A549 (cell line): ENCODE measurements at regions not wholly inside any gene's neighbourhood (a gene's known extent, or its start where the extent isn't known, plus 50 kb on each side); places are given as distances from the start of the nearest gene placed in this dataset.

Experiments used
- CBX2 ChIP-seq: fragments of 200-600 bp; sonication (generic); IDR thresholded peaks from 2 replicates; pipeline ENCODE4 v1.6.1; 2016; ENCODE audit warnings: low read depth, mild to moderate bottlenecking, borderline replicate concordance
- CBX8 ChIP-seq: fragments of 200-600 bp; sonication (generic); IDR thresholded peaks from 2 replicates; pipeline ENCODE4 v1.6.1; 2016
- EP300 ChIP-seq, 2 experiments: fragments of >200 bp; sonication (Bioruptor Twin); formaldehyde crosslinking; IDR thresholded peaks; 2 replicates in 1 of 2; 3 replicates in 1 of 2; pipeline ENCODE4 v1.6.1; 2016 to 2017
- NPAS2 ChIP-seq: fragments of 250-450 bp; sonication (Bioruptor Pico); IDR thresholded peaks from 2 replicates; pipeline ENCODE4 v1.8.0; 2022; ENCODE audit warnings: mild to moderate bottlenecking, moderate library complexity, borderline replicate concordance
- POLR2A ChIP-seq: IDR thresholded peaks from 2 replicates; pipeline ENCODE4 v1.6.1; 2012; ENCODE audit warnings: mild to moderate bottlenecking, low read length
- POLR2AphosphoS2 ChIP-seq: conservative IDR thresholded peaks from 2 replicates; pipeline ENCODE4 v1.6.1; 2012; ENCODE audit warnings: low read length, improper control_type of control experiment, inconsistent platforms
- RAD21 ChIP-seq, 2 experiments: fragments of >200 bp in 1 of 2; sonication (Bioruptor Twin) in 1 of 2; formaldehyde crosslinking in 1 of 2; IDR thresholded peaks in 1 of 2; conservative IDR thresholded peaks in 1 of 2; 2 replicates in 1 of 2; 3 replicates in 1 of 2; pipeline ENCODE4 v1.6.1; 2012 to 2018; ENCODE audit warnings: inconsistent platforms in 1 of 2
- RFX5 ChIP-seq: fragments of 450-650 bp; IDR thresholded peaks from 2 replicates; pipeline ENCODE4 v1.7.1; 2014; ENCODE audit warnings: antibody characterized with exemption, mild to moderate bottlenecking, moderate library complexity
- ZSCAN20 ChIP-seq: fragments of 250-450 bp; sonication (Bioruptor Pico); IDR thresholded peaks from 2 replicates; pipeline ENCODE4 v1.8.0; 2022; ENCODE audit warnings: mild to moderate bottlenecking, moderate library complexity
- TF ChIP-seq, protein P1 (sequence below): fragments of >200 bp; sonication (Bioruptor Twin); formaldehyde crosslinking; IDR thresholded peaks from 3 replicates; pipeline ENCODE4 v1.5.1; 2016

DNA sequence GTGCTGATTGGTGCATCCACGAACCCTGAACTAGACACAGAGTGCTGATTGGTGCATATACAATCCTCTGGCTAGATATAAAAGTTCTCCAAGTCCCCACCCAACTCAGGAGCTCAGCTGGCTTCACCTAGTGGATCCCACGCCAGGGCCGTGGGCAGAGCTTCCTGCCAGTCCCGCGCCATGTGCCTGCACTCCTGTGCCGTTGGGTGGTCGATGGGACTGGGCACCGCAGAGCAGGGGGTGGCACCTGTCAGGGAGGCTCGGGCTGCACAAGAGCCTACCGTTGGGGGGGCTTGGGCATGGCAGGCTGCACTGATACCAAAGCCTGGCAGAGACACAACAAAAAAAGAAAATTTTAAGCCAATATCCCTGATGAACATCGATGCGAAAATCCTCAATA, 185.4 kb upstream of the ASCC3 start:
- TF ChIP-seq RAD21 (conservative IDR thresholded peaks at IDR 0.05 in 1 of 2, IDR thresholded peaks at IDR 0.05 in 1 of 2) (no peak), POLR2A (no peak), NPAS2 (no peak), CBX2 (no peak), RFX5 (no peak), CBX8 (no peak), EP300 (IDR thresholded peaks at IDR 0.05) (no peak), POLR2AphosphoS2 (no peak), ZSCAN20 (no peak)
- TF ChIP-seq, protein P1, sequence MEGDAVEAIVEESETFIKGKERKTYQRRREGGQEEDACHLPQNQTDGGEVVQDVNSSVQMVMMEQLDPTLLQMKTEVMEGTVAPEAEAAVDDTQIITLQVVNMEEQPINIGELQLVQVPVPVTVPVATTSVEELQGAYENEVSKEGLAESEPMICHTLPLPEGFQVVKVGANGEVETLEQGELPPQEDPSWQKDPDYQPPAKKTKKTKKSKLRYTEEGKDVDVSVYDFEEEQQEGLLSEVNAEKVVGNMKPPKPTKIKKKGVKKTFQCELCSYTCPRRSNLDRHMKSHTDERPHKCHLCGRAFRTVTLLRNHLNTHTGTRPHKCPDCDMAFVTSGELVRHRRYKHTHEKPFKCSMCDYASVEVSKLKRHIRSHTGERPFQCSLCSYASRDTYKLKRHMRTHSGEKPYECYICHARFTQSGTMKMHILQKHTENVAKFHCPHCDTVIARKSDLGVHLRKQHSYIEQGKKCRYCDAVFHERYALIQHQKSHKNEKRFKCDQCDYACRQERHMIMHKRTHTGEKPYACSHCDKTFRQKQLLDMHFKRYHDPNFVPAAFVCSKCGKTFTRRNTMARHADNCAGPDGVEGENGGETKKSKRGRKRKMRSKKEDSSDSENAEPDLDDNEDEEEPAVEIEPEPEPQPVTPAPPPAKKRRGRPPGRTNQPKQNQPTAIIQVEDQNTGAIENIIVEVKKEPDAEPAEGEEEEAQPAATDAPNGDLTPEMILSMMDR: no peak
